IMR-90 (cell line): ENCODE measurements at regions not wholly inside any gene's neighbourhood (a gene's known extent, or its start where the extent isn't known, plus 50 kb on each side); places are given as distances from the start of the nearest gene placed in this dataset.

Source experiments
- ATAC-seq: fragments of 200-7000 bp; cut with Tn5 transposase; 2 replicates; pipeline ENCODE4 v1.9.1; 2020; ENCODE audit warnings: low read depth, mild to moderate bottlenecking, moderate library complexity
- BruUV-seq: library from RNA; stranded (reverse); fragments of 400-500 nt; replicated peaks from 2 replicates; lab custom pipeline; 2021; lab: Mats Ljungman, UMichigan
- CTCF ChIA-PET: fragments of 300-600 bp; formaldehyde crosslinking; extraction: SDS; loops from one replicate; lab custom pipeline; 2021; ENCODE audit warnings: antibody characterized with exemption; lab: Yijun Ruan, JAX
- POLR2A ChIA-PET: fragments of 300-600 bp; sonication (Branson Sonifier 250); formaldehyde crosslinking; loops from one replicate; lab custom pipeline; 2022; ENCODE audit warnings: antibody characterized with exemption; ENCODE audit not compliant: unreplicated experiment; lab: Charles Lee
- DNase-seq: peaks from one replicate; pipeline ENCODE4 v3.0.0; 2013
- H2AFZ ChIP-seq: replicated peaks from 2 replicates; pipeline ENCODE3; 2013; ENCODE audit warnings: low read length, mild to moderate bottlenecking; ENCODE audit not compliant: poor library complexity
- H2AK5ac ChIP-seq: 2 replicates; pipeline ENCODE4 v1.6.1; 2013; ENCODE audit warnings: low read depth, low read length, inconsistent platforms
- H2AK9ac ChIP-seq: replicated peaks from 2 replicates; pipeline ENCODE3; 2013; ENCODE audit warnings: mild to moderate bottlenecking, low read depth, low read length, moderate library complexity; ENCODE audit not compliant: poor library complexity
- H2BK120ac ChIP-seq: 2 replicates; pipeline ENCODE4 v1.6.1; 2013; ENCODE audit warnings: low read depth, low read length, inconsistent platforms
- H2BK15ac ChIP-seq: 3 replicates; pipeline ENCODE4 v1.6.1; 2013; ENCODE audit warnings: low read depth, low read length, inconsistent platforms
- H2BK20ac ChIP-seq: 2 replicates; pipeline ENCODE4 v1.6.1; 2013; ENCODE audit warnings: low read depth, mild to moderate bottlenecking, inconsistent platforms, low read length, moderate library complexity
- H2BK5ac ChIP-seq: 2 replicates; pipeline ENCODE4 v1.6.1; 2013; ENCODE audit warnings: mild to moderate bottlenecking, low read depth, low read length, inconsistent platforms; ENCODE audit not compliant: poor library complexity, severe bottlenecking
- H3K14ac ChIP-seq: replicated peaks from 2 replicates; pipeline ENCODE4 v1.6.1; 2013; ENCODE audit warnings: low read depth, low read length, inconsistent platforms
- H3K18ac ChIP-seq: 2 replicates; pipeline ENCODE4 v1.6.1; 2013; ENCODE audit warnings: low read depth, low read length, control low read depth
- H3K23ac ChIP-seq: 2 replicates; pipeline ENCODE4 v1.6.1; 2013; ENCODE audit warnings: low read depth, low read length, inconsistent platforms
- H3K27ac ChIP-seq: 2 replicates; pipeline ENCODE4 v1.5.1; 2013; ENCODE audit warnings: mild to moderate bottlenecking, control low read depth, low read length; ENCODE audit not compliant: insufficient read depth
- H3K27me3 ChIP-seq: 2 replicates; pipeline ENCODE4 v1.6.1; 2013; ENCODE audit warnings: low read length; ENCODE audit not compliant: control insufficient read depth, insufficient read depth
- H3K36me3 ChIP-seq: 2 replicates; pipeline ENCODE4 v1.6.1; 2013; ENCODE audit warnings: low read length, mixed read lengths; ENCODE audit not compliant: control insufficient read depth, insufficient read depth
- H3K4ac ChIP-seq: 2 replicates; pipeline ENCODE4 v1.6.1; 2013; ENCODE audit warnings: low read depth, low read length, inconsistent platforms
- H3K4me1 ChIP-seq: 2 replicates; pipeline ENCODE4 v1.6.1; 2013; ENCODE audit warnings: low read length, mixed read lengths; ENCODE audit not compliant: control insufficient read depth, insufficient read depth
- H3K4me2 ChIP-seq: 2 replicates; pipeline ENCODE4 v1.6.1; 2013; ENCODE audit warnings: low read depth, mild to moderate bottlenecking, control low read depth, low read length, moderate library complexity
- H3K4me3 ChIP-seq: 2 replicates; pipeline ENCODE4 v1.5.1; 2013; ENCODE audit warnings: low read depth, mild to moderate bottlenecking, control low read depth, low read length, moderate library complexity; ENCODE audit not compliant: insufficient read depth
- H3K56ac ChIP-seq: 2 replicates; pipeline ENCODE4 v1.6.1; 2013; ENCODE audit warnings: low read length, inconsistent platforms; ENCODE audit not compliant: insufficient read depth; ENCODE audit errors: extremely low read depth
- H3K79me1 ChIP-seq, 2 experiments: 2 replicates each; pipeline ENCODE4 v1.6.1; 2013; ENCODE audit warnings: low read length in 2 of 2, inconsistent platforms in 1 of 2, low read depth in 1 of 2
- H3K9ac ChIP-seq: 2 replicates; pipeline ENCODE4 v1.6.1; 2013; ENCODE audit warnings: low read depth, low read length, control low read depth
- H3K9me1 ChIP-seq: 2 replicates; pipeline ENCODE4 v1.6.1; 2013; ENCODE audit warnings: low read length, inconsistent platforms; ENCODE audit not compliant: insufficient read depth
- H3K9me3 ChIP-seq: 2 replicates; pipeline ENCODE4 v1.6.1; 2013; ENCODE audit warnings: low read length; ENCODE audit not compliant: control insufficient read depth, insufficient read depth
- H4K20me1 ChIP-seq: 2 replicates; pipeline ENCODE4 v1.6.1; 2013; ENCODE audit warnings: low read length, inconsistent platforms; ENCODE audit not compliant: insufficient read depth
- H4K5ac ChIP-seq: 2 replicates; pipeline ENCODE4 v1.6.1; 2013; ENCODE audit warnings: mild to moderate bottlenecking, low read depth, low read length, control low read depth
- H4K8ac ChIP-seq, 2 experiments: 2 replicates each; pipeline ENCODE4 v1.6.1; 2013; ENCODE audit warnings: low read depth in 2 of 2, low read length in 2 of 2, control low read depth in 1 of 2, inconsistent platforms in 1 of 2
- H4K91ac ChIP-seq: 2 replicates; pipeline ENCODE4 v1.6.1; 2013; ENCODE audit warnings: low read depth, low read length, inconsistent platforms; ENCODE audit not compliant: insufficient read depth
- BHLHE40 ChIP-seq: fragments of 150-350 bp; IDR thresholded peaks from 2 replicates; pipeline ENCODE4 v1.6.1; 2016; ENCODE audit warnings: mild to moderate bottlenecking, low read depth, low read length
- CHD1 ChIP-seq: IDR thresholded peaks from 2 replicates; pipeline ENCODE4 v1.6.1; 2012; ENCODE audit warnings: low read depth, low read length, improper control_type of control experiment
- FOS ChIP-seq: fragments of 150-350 bp; IDR thresholded peaks from 2 replicates; pipeline ENCODE4 v1.6.1; 2016; ENCODE audit warnings: low read depth, low read length
- MAZ ChIP-seq: IDR thresholded peaks from 2 replicates; pipeline ENCODE4 v1.6.1; 2012; ENCODE audit warnings: low read depth, mild to moderate bottlenecking, low read length, improper control_type of control experiment, moderate library complexity, borderline replicate concordance
- MXI1 ChIP-seq: IDR thresholded peaks from 2 replicates; pipeline ENCODE4 v1.6.1; 2012; ENCODE audit warnings: low read depth, mild to moderate bottlenecking, low read length, moderate library complexity, borderline replicate concordance
- NFE2L2 ChIP-seq: fragments of 150-350 bp; IDR thresholded peaks from 2 replicates; pipeline ENCODE4 v1.6.1; 2016; ENCODE audit warnings: low read depth, mild to moderate bottlenecking, low read length
- RCOR1 ChIP-seq: IDR thresholded peaks from 2 replicates; pipeline ENCODE4 v1.6.1; 2012; ENCODE audit warnings: mild to moderate bottlenecking, low read length, improper control_type of control experiment; ENCODE audit not compliant: insufficient replicate concordance
- RFX5 ChIP-seq: IDR thresholded peaks from 2 replicates; pipeline ENCODE4 v1.8.0; 2012; ENCODE audit warnings: low read depth, mild to moderate bottlenecking, low read length, moderate library complexity
- SMC3 ChIP-seq: fragments of 150-350 bp; IDR thresholded peaks from 2 replicates; pipeline ENCODE4 v1.6.1; 2016; ENCODE audit warnings: low read depth, mild to moderate bottlenecking, antibody characterized with exemption, low read length, moderate library complexity
- USF2 ChIP-seq: fragments of 150-350 bp; IDR thresholded peaks from 2 replicates; pipeline ENCODE4 v1.6.1; 2017; ENCODE audit warnings: mild to moderate bottlenecking, antibody characterized with exemption, low read length, low read depth
- WGBS, 2 experiments: methylation state at CpG; one replicate each; pipeline versions ENCODE4 v1.1.5 to v1.1.7; 2013; ENCODE audit warnings: missing lambda C conversion rate in 2 of 2; ENCODE audit not compliant: insufficient read length in 1 of 2; ENCODE audit errors: extremely low coverage in 2 of 2; 5-methylcytosine and 5-hydroxymethylcytosine counted together
- dilution Hi-C: fragments of 300-500 bp; cut with HindIII; formaldehyde crosslinking; loops from one replicate; pipeline ENCODE4 v1.14.3; 2018; ENCODE audit warnings: low sequenced_read_pairs; ENCODE audit not compliant: unreplicated experiment
- in situ Hi-C: fragments of 300-500 bp; cut with MboI; formaldehyde crosslinking; loops from 3 replicates; pipeline ENCODE4 v1.14.3; 2019; ENCODE audit warnings: low sequenced_read_pairs, inconsistent platforms, mixed read lengths
- intact Hi-C: fragments of 100-400 bp; cut with micrococcal nuclease; formaldehyde crosslinking; loops from 2 replicates; pipeline ENCODE4 v1.10.0; 2022
- TF ChIP-seq, protein P1 (sequence below): conservative IDR thresholded peaks from 2 replicates; pipeline ENCODE4 v1.5.1; 2012; ENCODE audit warnings: mild to moderate bottlenecking, low read depth, low read length, improper control_type of control experiment

DNA sequence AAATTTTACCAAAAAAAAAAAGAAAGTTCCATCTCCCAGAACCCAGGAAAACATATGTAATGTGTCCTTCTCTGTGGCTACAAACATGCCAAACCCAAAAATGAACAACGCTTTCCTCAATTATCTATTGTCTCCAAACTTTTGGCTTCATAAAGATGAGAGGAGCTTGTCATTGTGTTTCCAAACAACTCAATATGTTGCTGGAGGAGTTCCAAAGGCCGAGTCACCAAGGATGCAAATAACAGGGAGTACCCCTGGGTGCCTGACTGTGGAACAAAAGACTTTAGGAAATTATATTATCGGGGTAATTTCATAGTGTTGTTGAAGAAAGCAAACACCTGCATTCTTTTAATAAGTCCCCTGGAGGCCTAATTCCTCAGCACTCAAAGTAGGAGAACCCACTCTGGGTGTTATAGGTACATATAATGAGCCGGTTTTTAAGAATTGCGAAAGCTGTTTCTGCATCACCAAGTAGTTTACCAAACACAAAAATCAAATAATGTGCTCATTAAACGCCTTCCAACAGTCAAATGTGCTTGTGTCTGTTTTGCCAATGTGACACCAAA lies 206.3 kb upstream of the PRICKLE2 start:
- H4K8ac ChIP-seq: no peak overlapping the region
- no peak overlapping the region for H2BK5ac ChIP-seq
- no peak overlapping the region for H3K4me2 ChIP-seq
- no peak overlapping the region for H4K5ac ChIP-seq
- peaks cover 2% of the 10 kb centered on the region; the same call in 1 of the 2 replicates for H3K36me3 ChIP-seq
- no peak overlapping the region for H3K9ac ChIP-seq
- TF ChIP-seq, protein P1, sequence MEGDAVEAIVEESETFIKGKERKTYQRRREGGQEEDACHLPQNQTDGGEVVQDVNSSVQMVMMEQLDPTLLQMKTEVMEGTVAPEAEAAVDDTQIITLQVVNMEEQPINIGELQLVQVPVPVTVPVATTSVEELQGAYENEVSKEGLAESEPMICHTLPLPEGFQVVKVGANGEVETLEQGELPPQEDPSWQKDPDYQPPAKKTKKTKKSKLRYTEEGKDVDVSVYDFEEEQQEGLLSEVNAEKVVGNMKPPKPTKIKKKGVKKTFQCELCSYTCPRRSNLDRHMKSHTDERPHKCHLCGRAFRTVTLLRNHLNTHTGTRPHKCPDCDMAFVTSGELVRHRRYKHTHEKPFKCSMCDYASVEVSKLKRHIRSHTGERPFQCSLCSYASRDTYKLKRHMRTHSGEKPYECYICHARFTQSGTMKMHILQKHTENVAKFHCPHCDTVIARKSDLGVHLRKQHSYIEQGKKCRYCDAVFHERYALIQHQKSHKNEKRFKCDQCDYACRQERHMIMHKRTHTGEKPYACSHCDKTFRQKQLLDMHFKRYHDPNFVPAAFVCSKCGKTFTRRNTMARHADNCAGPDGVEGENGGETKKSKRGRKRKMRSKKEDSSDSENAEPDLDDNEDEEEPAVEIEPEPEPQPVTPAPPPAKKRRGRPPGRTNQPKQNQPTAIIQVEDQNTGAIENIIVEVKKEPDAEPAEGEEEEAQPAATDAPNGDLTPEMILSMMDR: no peak
- TF ChIP-seq SMC3 (no peak), MAZ (no peak), MXI1 (no peak), NFE2L2 (no peak), RCOR1 (no peak), BHLHE40 (no peak), FOS (no peak), CHD1 (no peak), USF2 (no peak), RFX5 (no peak)
- no peaks in the 10 kb centered on the region for H3K27me3 ChIP-seq
- H3K14ac ChIP-seq: no peak overlapping the region
- H2AFZ ChIP-seq: no peak overlapping the region
- H3K18ac ChIP-seq: no peak overlapping the region
- ATAC-seq (no peak), DNase-seq (no peak)
- H3K4me1 ChIP-seq: no peaks in the 10 kb centered on the region; the same call in 1 of the 2 replicates
- peaks cover 6% of the 10 kb centered on the region for H3K9me3 ChIP-seq
- no peak overlapping the region for H2BK15ac ChIP-seq
- in situ Hi-C loops (no loop called here), dilution Hi-C loops (no loop called here), intact Hi-C loops (no loop called here)
- no peak overlapping the region for H3K4ac ChIP-seq
- no peaks in the 10 kb centered on the region for H3K79me1 ChIP-seq
- H3K56ac ChIP-seq: no peak overlapping the region
- no peak overlapping the region for H2AK5ac ChIP-seq
- no peaks in the 10 kb centered on the region for H4K20me1 ChIP-seq
- H3K4me3 ChIP-seq: no peak overlapping the region
- no peak overlapping the region for H3K23ac ChIP-seq
- no peaks in the 10 kb centered on the region for H3K9me1 ChIP-seq
- H2BK20ac ChIP-seq: no peak overlapping the region
- H3K27ac ChIP-seq: no peak overlapping the region
- BruUV-seq: no TSS peak
- no peak overlapping the region for H2BK120ac ChIP-seq
- ChIA-PET CTCF (no interaction called here), POLR2A (interaction anchor here (0.6 kb wide), 1 partner anchor 31 kb away, joined by 3 read pairs; no protein-coding TSS in a partner anchor)
- H2AK9ac ChIP-seq: no peak overlapping the region
- 67% methylated on average over 1 of the region's 6 CpGs; no CpG with 5 or more reads in 1 of the 2 experiments for WGBS, 2 experiments
- no peak overlapping the region for H4K91ac ChIP-seq
